WI38 (cell line): ENCODE measurements at regions not wholly inside any gene's neighbourhood (a gene's known extent, or its start where the extent isn't known, plus 50 kb on each side); places are given as distances from the start of the nearest gene placed in this dataset.

ENCODE experiments used
- H3K4me3 ChIP-seq: 2 replicates; pipeline ENCODE4 v1.5.1; 2011; ENCODE audit warnings: low read depth, mild to moderate bottlenecking, control low read depth, low read length
- CTCF ChIP-seq: IDR thresholded peaks from 2 replicates; pipeline ENCODE4 v1.5.1; 2012; ENCODE audit warnings: low read depth, mild to moderate bottlenecking, control low read depth, low read length

GRCh38 chrX:115491766-115492165 is 69.2 kb upstream of the PLS3 start:
- no peak for TF ChIP-seq CTCF
- no peak overlapping the region for H3K4me3 ChIP-seq

- TF ChIP-seq CTCF = no peak
- no peak overlapping the region for H3K4me3 ChIP-seq
Measured at GRCh38 chrX:115493015-115493414, 68.0 kb upstream of the PLS3 start.

GRCh38 chrX:115494161-115494560 is 66.8 kb upstream of the PLS3 start:
- no peak for TF ChIP-seq CTCF

GRCh38 chrX:115499112-115499805 is 61.7 kb upstream of the PLS3 start:
- H3K4me3 ChIP-seq = no peak overlapping the region

More at GRCh38 chrX:115494161-115494560, 66.8 kb upstream of the PLS3 start:
- no peak overlapping the region for H3K4me3 ChIP-seq

GRCh38 chrX:115503099-115503498 is 57.9 kb upstream of the PLS3 start:
- TF ChIP-seq CTCF = no peak

More at GRCh38 chrX:115499112-115499805, 61.7 kb upstream of the PLS3 start:
- no peak for TF ChIP-seq CTCF

GRCh38 chrX:115504167-115504566 is 56.8 kb upstream of the PLS3 start:
- TF ChIP-seq CTCF = no peak
- H3K4me3 ChIP-seq = no peak overlapping the region

More at GRCh38 chrX:115503099-115503498, 57.9 kb upstream of the PLS3 start:
- H3K4me3 ChIP-seq = no peak overlapping the region
